ENCODE measurements at regions not wholly inside any gene's neighbourhood (a gene's known extent, or its start where the extent isn't known, plus 50 kb on each side); places are given as distances from the start of the nearest gene placed in this dataset.

- no peak for TF ChIP-seq POLR2A (IDR thresholded peaks at IDR 0.05)
- TF ChIP-seq CTCF (IDR thresholded peaks at IDR 0.05), result no peak
These were observed 695.4 kb upstream of the CDH18 start for GRCh38 chr5:20683241-20683940.

Data from transverse colon (tissue), 3 donors.